ENCODE measurements at regions not wholly inside any gene's neighbourhood (a gene's known extent, or its start where the extent isn't known, plus 50 kb on each side); places are given as distances from the start of the nearest gene placed in this dataset.

DNA sequence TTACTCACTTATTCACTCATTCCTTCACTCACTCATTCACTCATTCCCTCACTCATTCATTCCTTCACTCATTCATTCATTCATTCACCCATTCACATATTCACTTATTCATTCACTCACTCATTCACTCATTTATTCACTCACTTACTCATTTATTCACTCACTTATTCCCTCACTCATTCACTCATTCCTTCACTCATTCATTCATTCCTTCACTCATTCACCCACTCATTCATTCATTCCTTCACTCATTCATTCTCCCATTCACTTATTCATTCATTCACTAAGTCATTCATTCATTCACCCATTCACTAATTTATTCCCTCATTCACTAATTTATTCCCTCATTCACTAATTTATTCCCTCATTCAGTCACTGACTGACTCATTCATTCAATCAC, 127.6 kb downstream of the EDN3 start:
- FAIRE-seq (no peak), DNase-seq (ENCODE audit: low read depth) (no peak)
- no peak for TF ChIP-seq CTCF (IDR thresholded peaks at IDR 0.05; ENCODE audit: insufficient read depth, low read length, severe bottlenecking)
- Histone ChIP-seq H3K4me3 (ENCODE audit: low read depth, low read length) (no peak overlapping the region), H3K36me3 (ENCODE audit: control insufficient read depth, insufficient read depth, low read length) (no peaks in the 10 kb centered on the region), H3K27me3 (ENCODE audit: control insufficient read depth, insufficient read depth, low read length) (no peaks in the 10 kb centered on the region)

- Histone ChIP-seq H3K27me3 (ENCODE audit: control insufficient read depth, insufficient read depth, low read length) (no peaks in the 10 kb centered on the region), H3K36me3 (ENCODE audit: control insufficient read depth, insufficient read depth, low read length) (no peaks in the 10 kb centered on the region), H3K4me3 (ENCODE audit: low read depth, low read length) (no peak overlapping the region)
- no peak for TF ChIP-seq CTCF (IDR thresholded peaks at IDR 0.05; ENCODE audit: insufficient read depth, low read length, severe bottlenecking)
- peak; percentile 12 for DNase-seq (ENCODE audit: low read depth)
- FAIRE-seq = no peak
These were observed 128.2 kb downstream of the EDN3 start for GRCh38 chr20:59428441-59429205.

DNA sequence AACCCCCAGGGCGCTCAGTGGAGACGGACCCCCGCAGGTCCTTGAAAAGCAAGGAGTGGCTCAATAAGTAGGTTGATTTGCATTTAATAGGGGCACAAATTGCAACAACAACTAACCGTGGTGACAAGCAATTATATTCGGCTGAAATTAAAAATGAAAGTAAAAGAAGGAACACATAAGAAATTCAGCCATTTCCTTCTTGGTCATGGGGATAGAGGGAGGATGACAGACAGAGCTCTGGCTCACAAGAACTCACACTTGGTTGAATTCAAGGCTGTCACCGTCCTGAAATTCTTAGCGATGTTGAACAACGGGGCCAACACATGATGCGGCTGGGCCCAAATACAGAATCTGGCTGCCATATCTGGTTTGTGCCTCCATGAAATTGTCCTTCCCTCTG, 129.0 kb downstream of the EDN3 start:
- DNase-seq (ENCODE audit: low read depth) (no peak), FAIRE-seq (no peak)
- no peak for TF ChIP-seq CTCF (IDR thresholded peaks at IDR 0.05; ENCODE audit: insufficient read depth, low read length, severe bottlenecking)
- H3K27me3 ChIP-seq (ENCODE audit: control insufficient read depth, insufficient read depth, low read length) = no peaks in the 10 kb centered on the region
- no peaks in the 10 kb centered on the region for H3K36me3 ChIP-seq (ENCODE audit: control insufficient read depth, insufficient read depth, low read length)
- H3K4me3 ChIP-seq (ENCODE audit: low read depth, low read length) = no peak overlapping the region

DNA sequence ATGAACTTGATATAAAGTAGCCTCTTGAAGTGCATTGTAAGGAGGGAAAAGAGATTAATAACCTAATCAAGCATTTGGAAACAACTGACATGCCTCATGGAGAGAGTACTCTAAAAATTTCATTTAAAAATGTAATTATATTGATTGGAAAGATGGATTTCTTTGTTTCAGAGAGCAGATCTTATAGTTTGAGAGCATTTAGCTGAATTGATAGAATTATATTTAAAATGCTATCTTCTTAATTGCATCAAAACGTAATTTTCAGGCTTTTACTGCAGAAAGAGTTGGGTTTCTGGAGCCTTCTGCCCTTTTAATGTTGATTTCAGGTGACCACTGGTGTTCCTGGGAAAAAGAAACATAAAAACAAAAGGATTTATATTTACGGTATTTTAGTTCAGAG, 130.6 kb downstream of the EDN3 start:
- FAIRE-seq (no peak), DNase-seq (ENCODE audit: low read depth) (no peak)
- Histone ChIP-seq H3K27me3 (ENCODE audit: control insufficient read depth, insufficient read depth, low read length) (no peaks in the 10 kb centered on the region), H3K4me3 (ENCODE audit: low read depth, low read length) (no peak overlapping the region), H3K36me3 (ENCODE audit: control insufficient read depth, insufficient read depth, low read length) (no peaks in the 10 kb centered on the region)
- no peak for TF ChIP-seq CTCF (IDR thresholded peaks at IDR 0.05; ENCODE audit: insufficient read depth, low read length, severe bottlenecking)

- no peak for TF ChIP-seq CTCF (IDR thresholded peaks at IDR 0.05; ENCODE audit: insufficient read depth, low read length, severe bottlenecking)
- peak; percentile 50 for DNase-seq (ENCODE audit: low read depth)
- no peak for FAIRE-seq
- Histone ChIP-seq H3K36me3 (ENCODE audit: control insufficient read depth, insufficient read depth, low read length) (no peaks in the 10 kb centered on the region), H3K27me3 (ENCODE audit: control insufficient read depth, insufficient read depth, low read length) (no peaks in the 10 kb centered on the region), H3K4me3 (ENCODE audit: low read depth, low read length) (no peak overlapping the region)
These were observed 134.5 kb downstream of the EDN3 start for GRCh38 chr20:59434960-59435359.

DNA sequence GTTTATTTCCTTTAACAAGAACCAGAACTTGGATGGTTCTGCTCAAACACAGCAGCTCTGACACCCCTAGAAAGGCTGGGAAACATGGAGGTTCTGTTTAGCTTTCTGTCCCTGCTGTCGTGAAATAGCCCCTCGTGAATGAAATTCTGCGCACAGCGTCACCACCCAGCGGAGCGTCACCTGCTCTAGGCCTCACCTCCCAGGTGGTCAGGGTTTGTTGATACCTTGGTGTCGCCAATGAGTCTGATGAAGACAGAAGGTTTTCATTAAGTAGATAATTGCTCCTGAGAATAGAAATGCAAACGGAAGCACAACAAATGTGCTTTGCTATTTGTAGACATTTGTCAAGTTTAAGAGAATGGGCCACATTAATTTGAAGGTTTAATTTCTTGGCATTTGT, 135.1 kb downstream of the EDN3 start:
- Histone ChIP-seq H3K4me3 (ENCODE audit: low read depth, low read length) (no peak overlapping the region), H3K27me3 (ENCODE audit: control insufficient read depth, insufficient read depth, low read length) (no peaks in the 10 kb centered on the region), H3K36me3 (ENCODE audit: control insufficient read depth, insufficient read depth, low read length) (no peaks in the 10 kb centered on the region)
- TF ChIP-seq CTCF (IDR thresholded peaks at IDR 0.05; ENCODE audit: insufficient read depth, low read length, severe bottlenecking) = no peak
- DNase-seq (ENCODE audit: low read depth) (no peak), FAIRE-seq (peak; percentile 72)
